ENCODE measurements at regions not wholly inside any gene's neighbourhood (a gene's known extent, or its start where the extent isn't known, plus 50 kb on each side); places are given as distances from the start of the nearest gene placed in this dataset.
A peak's percentile ranks its signal among the peaks of the same experiment; 100 is the strongest.

GRCh38 chr9:129506892-129507291 lies 114.0 kb downstream of the C9orf50 start:
- DNase-seq (ENCODE audit: low read depth), result peak; percentile 63

GRCh38 chr9:129506041-129506440 lies 114.9 kb downstream of the C9orf50 start:
- no peak for DNase-seq (ENCODE audit: low read depth)

GRCh38 chr9:129505270-129505902 lies 115.5 kb downstream of the C9orf50 start:
- DNase-seq (ENCODE audit: low read depth), result no peak

GRCh38 chr9:129504404-129504803 lies 116.5 kb downstream of the C9orf50 start:
- DNase-seq (ENCODE audit: low read depth), result no peak

GRCh38 chr9:129501771-129502319 lies 119.1 kb downstream of the C9orf50 start:
- no peak for DNase-seq (ENCODE audit: low read depth)

GRCh38 chr9:129500863-129501770 lies 119.8 kb downstream of the C9orf50 start:
- DNase-seq (ENCODE audit: low read depth), result no peak

- no peak for DNase-seq (ENCODE audit: low read depth)
Observed at GRCh38 chr9:129500161-129500862, 120.6 kb downstream of the C9orf50 start.

- DNase-seq (ENCODE audit: low read depth), result no peak
Observed at GRCh38 chr9:129498451-129499384, 122.2 kb downstream of the C9orf50 start.

GRCh38 chr9:129497813-129498450 lies 123.0 kb downstream of the C9orf50 start:
- no peak for DNase-seq (ENCODE audit: low read depth)

- DNase-seq (ENCODE audit: low read depth), result no peak
Observed at GRCh38 chr9:129497005-129497812, 123.7 kb downstream of the C9orf50 start.

GRCh38 chr9:129496473-129497004 lies 124.4 kb downstream of the C9orf50 start:
- peak; percentile 88 for DNase-seq (ENCODE audit: low read depth)

GRCh38 chr9:129495620-129496472 lies 125.1 kb downstream of the C9orf50 start:
- DNase-seq (ENCODE audit: low read depth), result peak; percentile 83

- DNase-seq (ENCODE audit: low read depth), result no peak
Observed at GRCh38 chr9:129494113-129494789, 126.7 kb downstream of the C9orf50 start.

GRCh38 chr9:129493706-129494047 lies 127.2 kb downstream of the C9orf50 start:
- DNase-seq (ENCODE audit: low read depth), result no peak

- DNase-seq (ENCODE audit: low read depth), result no peak
Observed at GRCh38 chr9:129493002-129493705, 127.7 kb downstream of the C9orf50 start.

GRCh38 chr9:129491487-129491855 lies 129.4 kb downstream of the C9orf50 start:
- no peak for DNase-seq (ENCODE audit: low read depth)
